ENCODE measurements at regions not wholly inside any gene's neighbourhood (a gene's known extent, or its start where the extent isn't known, plus 50 kb on each side); places are given as distances from the start of the nearest gene placed in this dataset.

DNA sequence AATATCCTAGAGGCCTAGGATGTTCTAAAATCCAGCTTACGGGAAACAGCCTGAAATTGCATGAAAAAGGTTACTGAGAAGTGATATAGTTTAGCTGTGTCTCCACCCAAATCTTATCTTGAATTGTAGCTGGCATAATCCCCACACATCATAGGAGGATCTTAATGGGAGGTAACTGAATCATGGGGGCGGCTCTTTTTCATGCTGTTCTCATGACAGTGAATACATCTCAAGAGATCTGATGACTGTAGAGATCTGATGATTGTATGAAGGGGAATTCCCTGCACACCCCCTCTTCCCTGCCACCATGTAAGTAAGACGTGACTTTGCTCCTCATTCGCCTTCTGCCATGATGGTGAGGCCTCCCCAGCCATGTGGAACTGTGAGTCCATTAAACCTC is 385.6 kb upstream of the ID2 start:
- FAIRE-seq (no peak), DNase-seq (ENCODE audit: low read depth in 1 of 2, low spot score in 1 of 2) (no peak), ATAC-seq (no peak)
- WGBS (ENCODE audit: missing lambda C conversion rate): 86% methylated on average over 4 of the region's 4 CpGs
- TF ChIP-seq ZC3H11A (IDR thresholded peaks at IDR 0.05) (no peak), POLR2AphosphoS2 (conservative IDR thresholded peaks at IDR 0.05; ENCODE audit: low read length) (no peak), RNF2 (IDR thresholded peaks at IDR 0.05; ENCODE audit: borderline replicate concordance, low read depth) (no peak), KDM1A (IDR thresholded peaks at IDR 0.05; ENCODE audit: low read depth) (no peak), HEYL (CRISPR knock-in tag; IDR thresholded peaks at IDR 0.05) (no peak), ELK1 (IDR thresholded peaks at IDR 0.05; ENCODE audit: low read depth, low read length) (no peak), HMGXB4 (CRISPR knock-in tag; IDR thresholded peaks at IDR 0.05; ENCODE audit: borderline replicate concordance) (no peak)
- TF ChIP-seq, protein P1, sequence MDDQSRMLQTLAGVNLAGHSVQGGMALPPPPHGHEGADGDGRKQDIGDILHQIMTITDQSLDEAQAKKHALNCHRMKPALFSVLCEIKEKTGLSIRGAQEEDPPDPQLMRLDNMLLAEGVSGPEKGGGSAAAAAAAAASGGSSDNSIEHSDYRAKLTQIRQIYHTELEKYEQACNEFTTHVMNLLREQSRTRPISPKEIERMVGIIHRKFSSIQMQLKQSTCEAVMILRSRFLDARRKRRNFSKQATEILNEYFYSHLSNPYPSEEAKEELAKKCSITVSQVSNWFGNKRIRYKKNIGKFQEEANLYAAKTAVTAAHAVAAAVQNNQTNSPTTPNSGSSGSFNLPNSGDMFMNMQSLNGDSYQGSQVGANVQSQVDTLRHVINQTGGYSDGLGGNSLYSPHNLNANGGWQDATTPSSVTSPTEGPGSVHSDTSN (IDR thresholded peaks at IDR 0.05): no peak
- Histone ChIP-seq H3K4me3 (no peak overlapping the region), H3K4me2 (no peak overlapping the region), H3K27ac (no peak overlapping the region), H3K9me3 (no peaks in the 10 kb centered on the region), H3K4me1 (no peaks in the 10 kb centered on the region)
- CTCF ChIA-PET: no interaction called here
- POLR2A ChIA-PET: no interaction called here

GRCh38 chr2:8297376-8298231 is 384.3 kb upstream of the ID2 start:
- ATAC-seq (no peak), DNase-seq (ENCODE audit: low read depth in 1 of 2, low spot score in 1 of 2) (no peak)

More at GRCh38 chr2:8297376-8298231, 384.3 kb upstream of the ID2 start:
- no peak overlapping the region for H3K4me2 ChIP-seq
- FAIRE-seq: no peak
- CTCF ChIA-PET: no interaction called here
- no peaks in the 10 kb centered on the region for H3K9me3 ChIP-seq
- WGBS (ENCODE audit: missing lambda C conversion rate): 70% methylated on average over 8 of the region's 8 CpGs
- no peak overlapping the region for H3K4me3 ChIP-seq
- H3K4me1 ChIP-seq: peaks cover 11% of the 10 kb centered on the region
- TF ChIP-seq HMGXB4 (CRISPR knock-in tag; IDR thresholded peaks at IDR 0.05; ENCODE audit: borderline replicate concordance) (no peak), CHD2 (IDR thresholded peaks at IDR 0.05; ENCODE audit: low read length, partially characterized antibody) (no peak), SMC3 (IDR thresholded peaks at IDR 0.05) (no peak), FOXS1 (CRISPR knock-in tag; IDR thresholded peaks at IDR 0.05) (no peak), EP300 (IDR thresholded peaks at IDR 0.05) (no peak), NR3C1 (IDR thresholded peaks at IDR 0.05) (no peak), RFX5 (IDR thresholded peaks at IDR 0.05) (no peak), TP53 (CRISPR knock-in tag; IDR thresholded peaks at IDR 0.05) (no peak), ZNF302 (CRISPR knock-in tag; IDR thresholded peaks at IDR 0.05) (no peak)
- TF ChIP-seq, protein P1 (IDR thresholded peaks at IDR 0.05): no peak
- TF ChIP-seq, protein P2, sequence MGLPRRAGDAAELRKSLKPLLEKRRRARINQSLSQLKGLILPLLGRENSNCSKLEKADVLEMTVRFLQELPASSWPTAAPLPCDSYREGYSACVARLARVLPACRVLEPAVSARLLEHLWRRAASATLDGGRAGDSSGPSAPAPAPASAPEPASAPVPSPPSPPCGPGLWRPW (IDR thresholded peaks at IDR 0.05): no peak
- no peak overlapping the region for H3K27ac ChIP-seq
- POLR2A ChIA-PET: no interaction called here
